ENCODE measurements at regions not wholly inside any gene's neighbourhood (a gene's known extent, or its start where the extent isn't known, plus 50 kb on each side); places are given as distances from the start of the nearest gene placed in this dataset.
A peak's percentile ranks its signal among the peaks of the same experiment; 100 is the strongest.

DNA sequence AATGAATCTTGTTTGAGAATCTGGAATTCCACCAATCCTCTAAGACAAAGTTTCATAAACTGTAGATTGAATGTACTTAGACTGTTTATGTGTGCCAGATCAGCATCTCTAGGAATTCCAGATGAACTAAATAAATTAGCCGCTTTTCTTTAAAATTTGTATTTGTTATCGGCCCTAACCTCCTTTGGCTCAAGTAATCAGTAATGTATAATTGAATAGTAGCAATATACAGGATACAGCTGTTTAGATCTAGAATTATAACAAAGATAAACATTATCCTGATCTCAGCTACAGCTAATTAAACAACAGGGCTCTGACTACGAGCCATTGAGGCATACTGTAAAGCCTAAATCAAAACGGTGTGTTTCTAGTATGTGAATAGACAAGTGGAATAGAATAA is 120.3 kb downstream of the CYB561 start:
- DNase-seq (ENCODE audit: extremely low read depth, low read depth) = no peak

- DNase-seq (ENCODE audit: extremely low read depth, low read depth) = no peak
These were observed 116.2 kb downstream of the CYB561 start for GRCh38 chr17:63329876-63330275.

DNA sequence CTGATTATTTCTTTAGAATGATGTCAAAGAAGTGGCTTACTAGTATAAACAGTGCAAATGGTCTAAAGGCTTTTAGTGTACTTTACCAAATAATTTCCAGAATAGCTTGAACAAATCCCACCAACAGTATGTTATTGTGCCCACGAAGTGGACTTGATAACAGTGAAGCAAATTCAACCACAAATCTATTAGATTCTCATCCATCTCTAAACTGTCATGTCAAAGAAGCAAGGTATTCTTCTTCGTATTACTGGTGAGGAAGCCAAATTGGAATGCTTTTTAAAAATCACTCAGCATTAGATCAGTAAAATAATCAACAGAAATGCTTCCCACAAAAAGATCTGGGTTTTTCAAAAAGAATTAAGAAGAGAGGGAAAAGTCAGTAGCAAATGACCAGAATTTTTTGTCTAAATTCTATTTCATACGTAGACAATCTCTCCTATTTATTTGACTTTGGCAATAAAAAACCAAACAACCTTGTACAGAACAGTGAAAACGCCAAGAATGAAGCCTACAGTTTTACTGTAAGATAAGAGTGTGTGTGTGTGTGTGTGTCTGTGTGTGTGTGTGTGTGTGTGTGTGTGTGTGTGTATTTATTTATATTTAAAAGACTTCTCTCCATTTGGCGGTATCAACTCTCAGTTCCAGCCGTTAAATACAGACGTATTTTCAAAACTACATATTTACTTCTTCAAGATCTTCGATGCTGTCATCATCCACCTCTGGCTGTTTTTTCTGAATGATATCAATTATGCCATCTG is 114.6 kb downstream of the CYB561 start:
- DNase-seq (ENCODE audit: extremely low read depth, low read depth) = no peak

DNA sequence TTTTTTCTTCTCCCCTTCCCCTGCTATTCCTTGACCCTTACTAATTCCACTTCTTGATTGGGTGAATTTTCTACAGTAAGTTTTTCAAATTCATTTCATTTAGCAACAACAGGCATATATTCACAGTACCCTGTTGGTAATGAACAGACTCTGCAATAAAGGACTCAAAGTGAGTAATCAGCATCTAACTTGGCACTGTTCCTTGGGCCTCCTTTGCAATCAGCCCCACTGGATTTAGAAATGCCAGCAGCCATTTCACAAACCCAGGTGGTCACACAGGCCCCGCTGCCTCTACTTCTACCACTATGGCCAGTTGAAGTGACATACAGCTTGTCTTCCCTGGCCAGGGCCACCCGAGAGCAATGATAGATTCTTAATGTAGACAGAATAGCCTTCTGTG is 113.8 kb downstream of the CYB561 start:
- no peak for DNase-seq (ENCODE audit: extremely low read depth, low read depth)

DNA sequence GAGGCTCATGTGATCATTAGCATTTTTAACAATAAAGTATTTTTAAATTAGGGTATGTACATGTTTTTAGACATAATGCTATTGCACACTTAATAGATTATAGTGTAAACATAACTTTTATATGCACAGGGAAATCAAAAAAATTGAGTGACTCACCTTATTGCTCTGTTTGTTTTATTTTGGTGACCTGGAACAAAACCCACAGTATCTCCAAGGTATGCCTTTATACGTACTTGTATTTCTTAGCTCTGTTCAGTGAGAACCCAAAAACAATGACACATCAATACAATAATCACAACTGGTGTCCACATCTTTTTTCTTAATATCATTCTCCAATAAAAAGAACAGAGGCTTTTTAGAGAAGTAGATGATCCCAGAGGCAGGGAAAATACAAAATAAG is 112.2 kb downstream of the CYB561 start:
- DNase-seq (ENCODE audit: extremely low read depth, low read depth) = no peak

DNA sequence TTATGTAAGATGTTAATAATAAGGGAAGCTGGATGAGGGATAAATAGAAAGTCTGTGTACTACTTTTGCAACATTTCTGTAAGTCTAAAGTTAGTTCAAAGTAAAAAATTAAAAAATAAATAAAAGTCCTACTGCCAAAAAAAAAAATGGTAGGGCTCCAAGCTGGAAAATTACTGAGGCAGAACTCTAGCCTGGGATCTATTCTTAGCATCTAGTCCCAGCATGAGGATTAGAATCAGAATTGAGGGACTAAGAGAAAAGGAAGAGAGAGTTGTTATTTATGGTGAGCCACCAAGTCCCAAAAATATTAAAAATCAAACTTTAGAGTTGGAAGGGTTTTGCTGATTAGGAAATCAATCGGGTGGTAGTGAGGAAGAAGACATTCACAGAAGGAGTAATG is 110.3 kb downstream of the CYB561 start:
- DNase-seq (ENCODE audit: extremely low read depth, low read depth) = no peak

- DNase-seq (ENCODE audit: extremely low read depth, low read depth) = no peak
These were observed 108.5 kb downstream of the CYB561 start for GRCh38 chr17:63337579-63337978.

DNA sequence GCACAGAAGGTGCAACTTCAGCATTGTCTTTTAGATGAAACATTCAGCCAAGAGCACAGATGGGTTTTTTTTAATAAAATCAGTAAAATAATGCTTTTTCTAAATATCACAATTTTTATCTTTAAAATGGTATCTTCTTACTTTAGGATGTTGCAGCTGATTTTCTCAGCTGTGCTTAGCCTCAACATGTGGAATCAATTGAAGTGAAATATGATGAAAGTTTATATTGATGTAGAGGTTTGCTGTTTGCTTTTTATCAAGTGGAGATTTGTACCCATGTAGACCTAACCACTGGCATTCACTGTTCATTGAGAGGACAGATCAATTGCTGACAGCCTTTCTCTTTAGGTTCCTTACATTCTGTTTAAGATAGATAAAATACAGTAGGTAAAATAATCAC is 107.8 kb downstream of the CYB561 start:
- DNase-seq (ENCODE audit: extremely low read depth, low read depth) = no peak

GRCh38 chr17:63341276-63341675 is 104.8 kb downstream of the CYB561 start:
- no peak for DNase-seq (ENCODE audit: extremely low read depth, low read depth)

DNA sequence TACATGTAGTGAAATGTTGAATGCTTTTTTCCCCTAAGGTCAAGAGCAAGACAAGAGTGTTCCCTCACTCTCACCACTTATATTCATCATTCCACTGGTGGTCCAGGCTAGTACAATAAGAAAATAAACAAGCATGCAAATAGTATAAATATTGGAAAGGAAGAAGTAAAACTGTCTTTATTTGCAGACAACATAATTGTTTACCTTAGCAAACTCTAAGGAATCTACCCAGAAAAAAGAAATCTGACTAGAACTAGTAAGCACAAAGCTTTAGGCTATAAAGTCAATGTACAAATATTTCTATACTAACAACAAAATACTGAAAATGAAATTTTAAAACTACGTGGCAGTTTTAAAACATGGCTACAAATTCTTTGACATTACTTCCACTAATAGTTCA is 101.7 kb downstream of the CYB561 start:
- no peak for DNase-seq (ENCODE audit: extremely low read depth, low read depth)

- no peak for DNase-seq (ENCODE audit: extremely low read depth, low read depth)
These were observed 100.5 kb downstream of the CYB561 start for GRCh38 chr17:63345611-63346010.

- no peak for DNase-seq (ENCODE audit: extremely low read depth, low read depth)
These were observed 98.6 kb downstream of the CYB561 start for GRCh38 chr17:63347475-63347874.

DNA sequence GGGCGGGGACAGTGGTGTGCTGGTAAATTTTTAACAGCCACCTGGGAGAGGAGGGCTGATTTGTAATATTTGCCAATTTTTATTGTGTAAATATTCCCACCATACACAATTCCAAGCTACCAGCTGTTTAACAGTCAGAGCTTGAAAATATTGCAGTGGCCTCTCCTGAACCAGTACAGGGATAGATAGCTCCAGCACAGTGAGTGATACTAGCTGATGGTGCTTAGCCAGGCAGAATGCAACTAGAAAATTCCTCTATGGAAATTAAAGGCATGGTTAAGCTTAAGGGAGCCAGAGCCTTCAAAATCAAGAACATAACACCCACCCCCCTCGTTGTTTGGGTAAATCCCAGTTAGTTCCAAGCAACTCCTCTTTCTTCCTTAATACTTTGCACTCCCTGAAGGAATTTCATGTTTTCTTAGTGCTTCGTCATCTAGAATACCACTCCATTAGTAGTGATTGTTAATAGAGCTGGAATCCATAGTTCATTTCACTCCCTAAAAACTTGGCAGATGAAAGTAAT is 96.6 kb downstream of the CYB561 start:
- DNase-seq (ENCODE audit: extremely low read depth, low read depth) = no peak

DNA sequence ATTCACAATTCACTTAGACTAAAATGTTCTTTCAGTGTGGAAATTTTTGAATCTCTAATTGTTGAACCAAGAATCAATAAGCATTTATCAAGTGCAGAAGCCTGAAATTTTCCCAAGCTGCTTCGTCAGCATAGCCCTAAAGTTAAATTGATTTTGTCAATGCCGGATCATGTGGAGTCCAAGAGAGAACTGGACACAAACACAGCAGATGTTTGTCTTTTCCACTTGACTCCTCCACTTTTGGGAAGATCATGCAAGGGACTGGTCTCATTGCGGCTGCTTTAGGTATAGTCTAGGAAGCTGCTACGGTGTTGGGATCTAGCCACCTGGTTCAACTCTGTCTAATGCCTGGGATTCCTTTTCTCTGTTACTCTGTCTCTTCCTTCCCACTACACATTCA is 95.7 kb downstream of the CYB561 start:
- DNase-seq (ENCODE audit: extremely low read depth, low read depth) = no peak

GRCh38 chr17:63354256-63354655 is 91.8 kb downstream of the CYB561 start:
- DNase-seq (ENCODE audit: extremely low read depth, low read depth) = no peak

- peak; percentile 12 for DNase-seq (ENCODE audit: extremely low read depth, low read depth)
These were observed 89.8 kb downstream of the CYB561 start for GRCh38 chr17:63356337-63356757.

GRCh38 chr17:63358111-63358839 is 87.8 kb downstream of the CYB561 start:
- no peak for DNase-seq (ENCODE audit: extremely low read depth, low read depth)

DNA sequence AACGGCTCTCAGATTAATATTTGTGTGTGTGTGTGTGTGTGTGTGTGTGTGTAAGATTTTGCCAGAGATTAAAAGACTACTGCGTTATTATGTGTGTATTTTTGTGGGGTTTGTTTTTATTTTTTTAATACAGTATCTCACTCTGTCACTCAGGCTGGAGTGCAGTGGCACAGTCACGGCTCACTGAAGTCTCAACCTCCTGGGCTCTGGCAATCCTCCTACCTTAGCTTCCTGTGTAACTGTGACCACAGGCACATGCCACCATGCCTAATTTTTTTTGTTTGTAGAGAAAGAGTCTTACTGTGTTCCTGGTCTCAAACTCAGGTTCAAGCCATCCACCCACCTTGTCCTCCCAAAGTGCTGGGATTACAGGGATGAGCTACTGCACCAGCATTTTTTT is 87.2 kb downstream of the CYB561 start:
- DNase-seq (ENCODE audit: extremely low read depth, low read depth) = no peak

DNA sequence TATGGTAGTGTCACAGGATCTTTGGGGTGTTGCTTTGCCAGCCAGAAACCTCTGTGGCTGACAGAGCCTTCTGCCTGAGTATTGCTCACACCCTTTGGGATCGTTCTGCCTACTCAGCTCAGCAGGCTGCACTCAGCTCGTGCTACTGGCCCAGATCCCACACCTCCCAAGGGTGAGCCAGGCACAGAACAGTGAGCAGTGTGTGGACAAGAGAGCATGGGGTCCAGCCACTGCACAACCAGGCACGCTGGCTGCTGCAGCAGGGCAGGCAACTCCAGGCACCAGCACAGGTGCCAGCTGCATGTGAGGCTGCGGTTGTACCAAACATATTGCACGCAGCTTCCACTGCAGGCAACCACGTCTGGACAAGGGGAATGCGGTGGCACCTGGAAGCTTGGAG is 84.9 kb downstream of the CYB561 start:
- DNase-seq (ENCODE audit: extremely low read depth, low read depth) = no peak

DNA sequence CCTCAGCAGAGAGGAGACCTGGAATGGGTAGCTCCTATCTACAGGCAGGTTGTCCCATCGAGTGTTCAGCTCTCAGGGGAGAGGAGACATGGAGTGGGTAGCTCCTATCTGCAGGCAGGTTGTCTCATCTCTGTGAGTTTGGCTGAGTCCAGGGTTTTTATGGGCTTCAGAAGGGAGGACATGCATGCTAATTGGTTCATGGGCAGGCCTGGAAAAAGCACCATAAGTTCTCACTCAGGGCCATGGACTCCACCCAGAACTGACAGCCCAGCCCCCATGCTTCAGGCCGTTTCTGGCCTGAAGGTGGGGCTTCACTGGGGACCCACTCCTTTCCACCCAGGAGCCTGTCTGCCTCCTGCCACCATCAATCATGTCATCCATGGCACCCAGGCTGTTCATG is 84.0 kb downstream of the CYB561 start:
- DNase-seq (ENCODE audit: extremely low read depth, low read depth) = no peak

DNA sequence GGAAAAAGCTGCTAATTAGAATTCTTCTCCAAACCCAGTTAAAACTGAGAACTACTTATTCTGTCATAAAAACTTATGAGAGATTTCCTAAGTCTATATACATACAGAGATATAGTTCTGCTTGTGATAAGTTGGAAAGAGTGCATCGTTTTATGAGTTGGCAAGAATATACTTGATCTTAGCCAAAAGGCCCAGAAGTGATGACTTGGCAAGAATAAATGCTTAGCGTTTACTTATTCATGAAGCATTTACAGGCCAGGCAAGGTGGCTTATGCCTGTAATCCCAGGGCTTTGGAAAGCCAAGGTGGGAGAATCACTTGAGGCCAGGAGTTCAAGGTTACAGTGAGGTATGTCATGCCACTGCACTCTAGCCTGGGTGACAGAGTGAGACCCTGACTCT is 81.7 kb downstream of the CYB561 start:
- no peak for DNase-seq (ENCODE audit: extremely low read depth, low read depth)

DNA sequence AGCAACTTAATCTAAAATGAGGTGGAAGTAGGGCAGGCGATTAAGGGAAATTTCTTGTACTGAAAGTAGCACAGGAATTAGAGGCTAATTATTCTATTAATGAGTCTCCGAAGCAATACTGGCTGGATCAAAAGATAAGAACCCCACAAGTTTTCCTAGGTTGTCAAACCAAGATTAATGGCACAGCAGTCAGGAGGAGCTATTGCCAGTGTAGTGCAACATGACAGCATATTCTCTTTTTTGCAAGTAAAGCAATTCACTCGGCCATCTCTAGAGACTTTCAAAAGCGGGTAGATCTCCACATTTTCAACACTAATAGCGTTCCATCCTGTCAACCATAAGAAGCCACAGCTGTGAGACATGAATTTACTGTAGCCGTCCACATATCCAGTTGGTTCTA is 81.2 kb downstream of the CYB561 start:
- DNase-seq (ENCODE audit: extremely low read depth, low read depth) = no peak

Measured in NCI-H460 (cell line).